ENCODE measurements at regions not wholly inside any gene's neighbourhood (a gene's known extent, or its start where the extent isn't known, plus 50 kb on each side); places are given as distances from the start of the nearest gene placed in this dataset.

GRCh38 chr4:19756661-19757060, 495.0 kb upstream of the SLIT2 start:
- Mint-ChIP-seq H3K4me1 (no peaks in the 10 kb centered on the region), H3K36me3 (ENCODE audit: low read depth) (no peaks in the 10 kb centered on the region), H3K4me3 (no peak overlapping the region), H3K27me3 (ENCODE audit: low read depth) (no peaks in the 10 kb centered on the region), H3K27ac (ENCODE audit: unreplicated experiment) (no peak overlapping the region), H3K9me3 (peaks cover 3% of the 10 kb centered on the region)
- DNase-seq (ENCODE audit: low read depth, low spot score), result no peak
- TF ChIP-seq CTCF (conservative IDR thresholded peaks at IDR 0.05), result no peak

GRCh38 chr4:19752599-19752998, 499.1 kb upstream of the SLIT2 start:
- no peaks in the 10 kb centered on the region for H3K4me1 Mint-ChIP-seq
- no peak overlapping the region for H3K27ac Mint-ChIP-seq (ENCODE audit: unreplicated experiment)
- H3K9me3 Mint-ChIP-seq, result no peaks in the 10 kb centered on the region
- H3K27me3 Mint-ChIP-seq (ENCODE audit: low read depth), result no peaks in the 10 kb centered on the region
- no peak for DNase-seq (ENCODE audit: low read depth, low spot score)
- no peaks in the 10 kb centered on the region for H3K36me3 Mint-ChIP-seq (ENCODE audit: low read depth)
- TF ChIP-seq CTCF (conservative IDR thresholded peaks at IDR 0.05), result no peak
- no peak overlapping the region for H3K4me3 Mint-ChIP-seq

GRCh38 chr4:19748519-19749479, 502.9 kb upstream of the SLIT2 start:
- Mint-ChIP-seq H3K27ac (ENCODE audit: unreplicated experiment) (no peak overlapping the region), H3K27me3 (ENCODE audit: low read depth) (no peaks in the 10 kb centered on the region), H3K4me1 (no peaks in the 10 kb centered on the region), H3K36me3 (ENCODE audit: low read depth) (no peaks in the 10 kb centered on the region), H3K9me3 (no peaks in the 10 kb centered on the region), H3K4me3 (no peak overlapping the region)
- DNase-seq (ENCODE audit: low read depth, low spot score), result no peak
- TF ChIP-seq CTCF (conservative IDR thresholded peaks at IDR 0.05), result no peak

- no peaks in the 10 kb centered on the region for H3K4me1 Mint-ChIP-seq
- H3K27ac Mint-ChIP-seq (ENCODE audit: unreplicated experiment), result no peak overlapping the region
- H3K4me3 Mint-ChIP-seq, result no peak overlapping the region
- no peak for TF ChIP-seq CTCF (conservative IDR thresholded peaks at IDR 0.05)
- H3K9me3 Mint-ChIP-seq, result no peaks in the 10 kb centered on the region
- no peak for DNase-seq (ENCODE audit: low read depth, low spot score)
- H3K27me3 Mint-ChIP-seq (ENCODE audit: low read depth), result no peaks in the 10 kb centered on the region
- no peaks in the 10 kb centered on the region for H3K36me3 Mint-ChIP-seq (ENCODE audit: low read depth)
These were observed 505.3 kb upstream of the SLIT2 start for GRCh38 chr4:19746377-19746776.

GRCh38 chr4:19743115-19743638, 508.5 kb upstream of the SLIT2 start:
- no peak for TF ChIP-seq CTCF (conservative IDR thresholded peaks at IDR 0.05)
- no peaks in the 10 kb centered on the region for H3K36me3 Mint-ChIP-seq (ENCODE audit: low read depth)

More at GRCh38 chr4:19743115-19743638, 508.5 kb upstream of the SLIT2 start:
- no peaks in the 10 kb centered on the region for H3K27me3 Mint-ChIP-seq (ENCODE audit: low read depth)
- no peak for DNase-seq (ENCODE audit: low read depth, low spot score)
- H3K4me3 Mint-ChIP-seq, result no peak overlapping the region
- H3K4me1 Mint-ChIP-seq, result peaks cover 7% of the 10 kb centered on the region
- H3K9me3 Mint-ChIP-seq, result no peaks in the 10 kb centered on the region
- no peak overlapping the region for H3K27ac Mint-ChIP-seq (ENCODE audit: unreplicated experiment)
